H9 (cell line): ENCODE measurements at regions not wholly inside any gene's neighbourhood (a gene's known extent, or its start where the extent isn't known, plus 50 kb on each side); places are given as distances from the start of the nearest gene placed in this dataset.

Experiments used
- DNase-seq: peaks from one replicate; pipeline ENCODE4 v3.0.0-alpha.2; 2017
- H2AFZ ChIP-seq: one replicate; pipeline ENCODE4 v1.6.1; 2013; ENCODE audit warnings: mild to moderate bottlenecking, low read length, control low read depth, moderate library complexity
- H2AK5ac ChIP-seq: 2 replicates; pipeline ENCODE4 v1.6.1; 2013; ENCODE audit warnings: low read length, control low read depth, mixed read lengths; ENCODE audit not compliant: insufficient read length
- H2BK120ac ChIP-seq: one replicate; pipeline ENCODE4 v1.6.1; 2013; ENCODE audit warnings: low read depth, mild to moderate bottlenecking, low read length, control low read depth, inconsistent platforms; ENCODE audit not compliant: poor library complexity, severe bottlenecking
- H2BK12ac ChIP-seq: 2 replicates; pipeline ENCODE4 v1.6.1; 2013; ENCODE audit warnings: low read length, control low read depth, mixed read lengths, low read depth; ENCODE audit not compliant: insufficient read length
- H2BK15ac ChIP-seq: 2 replicates; pipeline ENCODE4 v1.6.1; 2013; ENCODE audit warnings: low read depth, low read length, control low read depth
- H2BK20ac ChIP-seq: one replicate; pipeline ENCODE4 v1.6.1; 2013; ENCODE audit warnings: low read depth, mild to moderate bottlenecking, low read length, control low read depth, inconsistent platforms; ENCODE audit not compliant: poor library complexity, severe bottlenecking
- H2BK5ac ChIP-seq: 2 replicates; pipeline ENCODE4 v1.6.1; 2013; ENCODE audit warnings: low read length, control low read depth, mixed read lengths; ENCODE audit not compliant: insufficient read length
- H3K14ac ChIP-seq: 2 replicates; pipeline ENCODE4 v1.6.1; 2013; ENCODE audit warnings: low read length, control low read depth; ENCODE audit not compliant: insufficient read depth
- H3K18ac ChIP-seq: 2 replicates; pipeline ENCODE4 v1.6.1; 2013; ENCODE audit warnings: low read depth, mild to moderate bottlenecking, mixed read lengths, low read length, control low read depth; ENCODE audit not compliant: insufficient read length
- H3K23ac ChIP-seq: 2 replicates; pipeline ENCODE4 v1.6.1; 2013; ENCODE audit warnings: low read length, control low read depth, mixed read lengths, low read depth; ENCODE audit not compliant: insufficient read length
- H3K23me2 ChIP-seq: 2 replicates; pipeline ENCODE4 v1.6.1; 2013; ENCODE audit warnings: low read depth, mild to moderate bottlenecking, mixed read lengths, low read length, control low read depth; ENCODE audit not compliant: insufficient read length, poor library complexity, severe bottlenecking
- H3K27ac ChIP-seq: 2 replicates; pipeline ENCODE4 v1.5.1; 2013; ENCODE audit warnings: low read length, control low read depth, mixed read lengths, low read depth; ENCODE audit not compliant: insufficient read length
- H3K27me3 ChIP-seq: 2 replicates; pipeline ENCODE4 v1.6.1; 2013; ENCODE audit warnings: low read length, control low read depth, inconsistent platforms; ENCODE audit not compliant: insufficient read depth
- H3K4ac ChIP-seq: 2 replicates; pipeline ENCODE4 v1.6.1; 2013; ENCODE audit warnings: low read depth, mild to moderate bottlenecking, control low read depth, inconsistent platforms, low read length, moderate library complexity
- H3K4me1 ChIP-seq: 2 replicates; pipeline ENCODE4 v1.6.1; 2013; ENCODE audit warnings: low read length, control low read depth, inconsistent platforms; ENCODE audit not compliant: insufficient read depth
- H3K4me2 ChIP-seq: 2 replicates; pipeline ENCODE4 v1.6.1; 2013; ENCODE audit warnings: low read length, control low read depth, mixed read lengths; ENCODE audit not compliant: insufficient read length, insufficient read depth
- H3K56ac ChIP-seq: 2 replicates; pipeline ENCODE4 v1.6.1; 2013; ENCODE audit warnings: low read depth, mild to moderate bottlenecking, mixed read lengths, low read length, control low read depth; ENCODE audit not compliant: insufficient read length
- H3K79me1 ChIP-seq: 2 replicates; pipeline ENCODE4 v1.6.1; 2013; ENCODE audit warnings: low read depth, mild to moderate bottlenecking, moderate library complexity, low read length, control low read depth, inconsistent platforms; ENCODE audit not compliant: insufficient read depth, poor library complexity, severe bottlenecking
- H3K79me2 ChIP-seq: 2 replicates; pipeline ENCODE4 v1.6.1; 2013; ENCODE audit warnings: low read length, control low read depth, inconsistent platforms; ENCODE audit not compliant: insufficient read depth
- H3K9ac ChIP-seq: 2 replicates; pipeline ENCODE4 v1.6.1; 2013; ENCODE audit warnings: low read length, control low read depth, mixed read lengths; ENCODE audit not compliant: insufficient read length; ENCODE audit errors: extremely low read depth
- H3K9me3 ChIP-seq: one replicate; pipeline ENCODE4 v1.6.1; 2013; ENCODE audit warnings: low read depth, low read length, inconsistent platforms; ENCODE audit not compliant: control insufficient read depth
- H3T11ph ChIP-seq: one replicate; pipeline ENCODE4 v1.6.1; 2013; ENCODE audit warnings: mild to moderate bottlenecking, low read length, control low read depth, inconsistent platforms
- H4K20me1 ChIP-seq: one replicate; pipeline ENCODE4 v1.6.1; 2013; ENCODE audit not compliant: control insufficient read depth, insufficient read length, insufficient read depth
- H4K5ac ChIP-seq: 2 replicates; pipeline ENCODE4 v1.6.1; 2013; ENCODE audit warnings: low read depth, mild to moderate bottlenecking, mixed read lengths, low read length, control low read depth; ENCODE audit not compliant: insufficient read length
- H4K8ac ChIP-seq: replicated peaks from 2 replicates; pipeline ENCODE4 v1.6.1; 2013; ENCODE audit warnings: low read length, control low read depth, mixed read lengths, low read depth; ENCODE audit not compliant: insufficient read length
- H4K91ac ChIP-seq: 2 replicates; pipeline ENCODE4 v1.6.1; 2013; ENCODE audit warnings: low read depth, mild to moderate bottlenecking, moderate library complexity, mixed read lengths, low read length, control low read depth; ENCODE audit not compliant: insufficient read length
- H3K27ac Mint-ChIP-seq, 3 experiments: 2 replicates in 2 of 3; 3 replicates in 1 of 3; pipeline ENCODE4 v1.8.0; 2020 to 2021; ENCODE audit warnings: mixed read lengths in 3 of 3, mild to moderate bottlenecking in 1 of 3, moderate library complexity in 1 of 3
- H3K27me3 Mint-ChIP-seq: 2 replicates; pipeline ENCODE4 v1.8.0; 2021; ENCODE audit warnings: low read depth, mild to moderate bottlenecking, moderate library complexity, mixed read lengths
- H3K36me3 Mint-ChIP-seq, 3 experiments: 2 replicates in 2 of 3; 3 replicates in 1 of 3; pipeline ENCODE4 v1.8.0; 2020 to 2021; ENCODE audit warnings: low read depth in 3 of 3, mixed read lengths in 3 of 3; ENCODE audit not compliant: insufficient read depth in 1 of 3
- H3K4me1 Mint-ChIP-seq, 2 experiments: 2 replicates each; pipeline ENCODE4 v1.8.0; 2020; ENCODE audit warnings: mixed read lengths in 2 of 2
- H3K4me3 Mint-ChIP-seq, 2 experiments: 2 replicates in 1 of 2; 3 replicates in 1 of 2; pipeline ENCODE4 v1.8.0; 2020 to 2021; ENCODE audit warnings: mild to moderate bottlenecking in 2 of 2, mixed read lengths in 2 of 2, moderate library complexity in 1 of 2
- H3K9me3 Mint-ChIP-seq, 2 experiments: 2 replicates in 1 of 2; 3 replicates in 1 of 2; pipeline ENCODE4 v1.8.0; 2020; ENCODE audit warnings: mild to moderate bottlenecking in 2 of 2, mixed read lengths in 2 of 2, moderate library complexity in 1 of 2
- TF ChIP-seq, protein P1 (sequence below): fragments of 200-600 bp; sonication (generic); conservative IDR thresholded peaks from 3 replicates; pipeline ENCODE4 v1.8.0; 2021; ENCODE audit warnings: antibody characterized with exemption, mild to moderate bottlenecking

DNA sequence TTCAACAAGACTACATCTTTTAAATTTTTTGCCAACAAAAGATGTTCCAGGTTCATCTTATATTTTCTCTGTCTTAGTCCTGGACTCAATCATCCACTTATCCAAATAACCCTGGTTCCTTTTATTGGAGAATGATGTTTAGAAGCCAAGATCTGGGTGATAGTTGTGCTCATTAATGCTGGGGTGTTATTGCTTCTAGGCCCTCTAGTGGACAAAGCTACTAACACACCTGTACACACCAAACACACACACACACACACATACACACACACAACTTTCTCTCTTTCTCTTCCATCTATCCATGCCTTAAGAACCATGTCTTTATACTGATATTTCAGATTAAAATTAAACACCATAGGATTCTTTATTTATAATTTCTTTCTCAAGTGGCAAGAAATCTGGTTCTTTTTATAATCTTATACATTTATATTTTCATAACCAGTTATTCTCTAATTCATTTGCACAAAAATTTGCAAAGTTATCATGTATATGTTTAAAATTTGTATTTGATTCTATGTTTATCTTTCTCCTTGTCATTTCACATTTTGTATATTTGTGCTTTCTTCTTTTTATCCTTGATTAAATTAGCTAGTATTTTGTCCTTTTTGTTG is 179.1 kb upstream of the SMIM23 start:
- no peak overlapping the region for H4K5ac ChIP-seq
- H4K8ac ChIP-seq: no peak overlapping the region
- H3K56ac ChIP-seq: no peak overlapping the region
- H2BK5ac ChIP-seq: no peak overlapping the region
- H3K79me1 ChIP-seq: no peaks in the 10 kb centered on the region
- H3T11ph ChIP-seq: no peak overlapping the region
- Mint-ChIP-seq H3K36me3 (peaks cover 6 to 16% (median 11%) of the 10 kb centered on the region in 3 experiments; a peak in 6 of 7 replicates), H3K4me3 (no peak overlapping the region), H3K9me3 (peaks cover 24 to 33% of the 10 kb centered on the region in 2 experiments), H3K4me1 (no peaks in the 10 kb centered on the region), H3K27me3 (peaks cover 37% of the 10 kb centered on the region), H3K27ac (no peak overlapping the region)
- H4K91ac ChIP-seq: no peak overlapping the region
- H2AFZ ChIP-seq: no peak overlapping the region
- H3K79me2 ChIP-seq: no peaks in the 10 kb centered on the region
- no peak overlapping the region for H3K27ac ChIP-seq
- no peaks in the 10 kb centered on the region for H3K23me2 ChIP-seq
- peaks cover 4% of the 10 kb centered on the region for H3K9me3 ChIP-seq
- H2BK20ac ChIP-seq: no peak overlapping the region
- no peak overlapping the region for H2BK120ac ChIP-seq
- H3K27me3 ChIP-seq: no peaks in the 10 kb centered on the region
- H4K20me1 ChIP-seq: no peaks in the 10 kb centered on the region
- TF ChIP-seq, protein P1, sequence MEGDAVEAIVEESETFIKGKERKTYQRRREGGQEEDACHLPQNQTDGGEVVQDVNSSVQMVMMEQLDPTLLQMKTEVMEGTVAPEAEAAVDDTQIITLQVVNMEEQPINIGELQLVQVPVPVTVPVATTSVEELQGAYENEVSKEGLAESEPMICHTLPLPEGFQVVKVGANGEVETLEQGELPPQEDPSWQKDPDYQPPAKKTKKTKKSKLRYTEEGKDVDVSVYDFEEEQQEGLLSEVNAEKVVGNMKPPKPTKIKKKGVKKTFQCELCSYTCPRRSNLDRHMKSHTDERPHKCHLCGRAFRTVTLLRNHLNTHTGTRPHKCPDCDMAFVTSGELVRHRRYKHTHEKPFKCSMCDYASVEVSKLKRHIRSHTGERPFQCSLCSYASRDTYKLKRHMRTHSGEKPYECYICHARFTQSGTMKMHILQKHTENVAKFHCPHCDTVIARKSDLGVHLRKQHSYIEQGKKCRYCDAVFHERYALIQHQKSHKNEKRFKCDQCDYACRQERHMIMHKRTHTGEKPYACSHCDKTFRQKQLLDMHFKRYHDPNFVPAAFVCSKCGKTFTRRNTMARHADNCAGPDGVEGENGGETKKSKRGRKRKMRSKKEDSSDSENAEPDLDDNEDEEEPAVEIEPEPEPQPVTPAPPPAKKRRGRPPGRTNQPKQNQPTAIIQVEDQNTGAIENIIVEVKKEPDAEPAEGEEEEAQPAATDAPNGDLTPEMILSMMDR: peak; percentile 67
- no peak overlapping the region for H3K9ac ChIP-seq
- no peaks in the 10 kb centered on the region for H3K4me1 ChIP-seq
- no peak overlapping the region for H2BK12ac ChIP-seq
- no peak overlapping the region for H3K18ac ChIP-seq
- H2AK5ac ChIP-seq: no peak overlapping the region
- no peak overlapping the region for H3K23ac ChIP-seq
- no peak overlapping the region for H3K4me2 ChIP-seq
- no peak overlapping the region for H3K14ac ChIP-seq
- no peak overlapping the region for H3K4ac ChIP-seq
- no peak overlapping the region for H2BK15ac ChIP-seq
- no peak for DNase-seq
